Heart left ventricle (tissue), 13 donors: ENCODE measurements at regions not wholly inside any gene's neighbourhood (a gene's known extent, or its start where the extent isn't known, plus 50 kb on each side); places are given as distances from the start of the nearest gene placed in this dataset.
"Not testable (repeated sequence)": the region's sequence is repeated elsewhere in the genome, so short reads cannot be mapped to it uniquely, and the experiment has no call there.

ENCODE experiments used
- POLR2A ChIP-seq, 2 donors: fragments of 450-650 bp; IDR thresholded peaks; one replicate each; pipeline ENCODE4 v1.6.1; 2017; ENCODE audit warnings: antibody characterized with exemption in 2 of 2, mild to moderate bottlenecking in 2 of 2, moderate library complexity in 2 of 2
- TF ChIP-seq, protein P1 (sequence below), 12 donors: fragments of 200-600 bp; sonication (generic) in 4 of 12; IDR thresholded peaks; one replicate each; pipeline versions ENCODE4 v1.5.0 to v1.8.0; 2018 to 2022; ENCODE audit warnings: antibody characterized with exemption in 12 of 12, mild to moderate bottlenecking in 5 of 12
- donor health status: ischemic (EF 13 %, LVEDD 7.1; RV severe dilation, severe dysfunction).
- donor health status: DM: no; HTN: yes; CAD: no.
- donor health status: DM: no; HTN: no; CAD: no.
- donor health status: ischemic (EF 25% LVEDD 6.9; RV normal size, moderate dysfunction).
- donor health status: ischemic (EF 25% LVEDD 5.7; RV mildly dilated, moderate dysfunction).
- donor health status: ischemic (EF 35%, LVEDD 5.7; RV mildly dilated, moderate dysfunction).
- donor health status: nonischemic (EF 11% LVEDD 7.7; RV severe dilation, severe dysfunction).
- donor health status: DM: yes; HTN: yes; CAD: no.
- donor health status: PGD.
- donor health status: ischemic (EF 29% LVEDD 5.4; RV normal size, mild dysfunction).
- donor health status: nonischemic (EF 23%, LVEDD 6.1; RV moderate dilation, normal function).

- TF ChIP-seq POLR2A (IDR thresholded peaks at IDR 0.05) = not testable (repeated sequence)
- TF ChIP-seq, protein P1, sequence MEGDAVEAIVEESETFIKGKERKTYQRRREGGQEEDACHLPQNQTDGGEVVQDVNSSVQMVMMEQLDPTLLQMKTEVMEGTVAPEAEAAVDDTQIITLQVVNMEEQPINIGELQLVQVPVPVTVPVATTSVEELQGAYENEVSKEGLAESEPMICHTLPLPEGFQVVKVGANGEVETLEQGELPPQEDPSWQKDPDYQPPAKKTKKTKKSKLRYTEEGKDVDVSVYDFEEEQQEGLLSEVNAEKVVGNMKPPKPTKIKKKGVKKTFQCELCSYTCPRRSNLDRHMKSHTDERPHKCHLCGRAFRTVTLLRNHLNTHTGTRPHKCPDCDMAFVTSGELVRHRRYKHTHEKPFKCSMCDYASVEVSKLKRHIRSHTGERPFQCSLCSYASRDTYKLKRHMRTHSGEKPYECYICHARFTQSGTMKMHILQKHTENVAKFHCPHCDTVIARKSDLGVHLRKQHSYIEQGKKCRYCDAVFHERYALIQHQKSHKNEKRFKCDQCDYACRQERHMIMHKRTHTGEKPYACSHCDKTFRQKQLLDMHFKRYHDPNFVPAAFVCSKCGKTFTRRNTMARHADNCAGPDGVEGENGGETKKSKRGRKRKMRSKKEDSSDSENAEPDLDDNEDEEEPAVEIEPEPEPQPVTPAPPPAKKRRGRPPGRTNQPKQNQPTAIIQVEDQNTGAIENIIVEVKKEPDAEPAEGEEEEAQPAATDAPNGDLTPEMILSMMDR (IDR thresholded peaks at IDR 0.05) = not testable (repeated sequence)
These were observed 50.2 kb upstream of the GOLGA8O start for GRCh38 chr15:32505633-32506032.
